ENCODE measurements at regions not wholly inside any gene's neighbourhood (a gene's known extent, or its start where the extent isn't known, plus 50 kb on each side); places are given as distances from the start of the nearest gene placed in this dataset.

GRCh38 chr1:83693427-83694126 lies 305.4 kb downstream of the TTLL7 start:
- no peak overlapping the region for H3K27ac Mint-ChIP-seq
- H3K4me3 Mint-ChIP-seq: no peak overlapping the region
- peaks cover 2% of the 10 kb centered on the region for H3K36me3 Mint-ChIP-seq (ENCODE audit: low read depth)
- peaks cover 8% of the 10 kb centered on the region for H3K4me1 Mint-ChIP-seq (ENCODE audit: low read depth)
- H3K27me3 Mint-ChIP-seq (ENCODE audit: low read depth): peaks cover 9% of the 10 kb centered on the region
- H3K9me3 Mint-ChIP-seq: peaks cover 13% of the 10 kb centered on the region

- Mint-ChIP-seq H3K36me3 (ENCODE audit: low read depth) (peaks cover 2% of the 10 kb centered on the region), H3K4me1 (ENCODE audit: low read depth) (peaks cover 8% of the 10 kb centered on the region), H3K27me3 (ENCODE audit: low read depth) (peaks cover 9% of the 10 kb centered on the region), H3K4me3 (peak overlapping the region; percentile 79), H3K9me3 (peaks cover 20% of the 10 kb centered on the region), H3K27ac (no peak overlapping the region)
These were observed 306.2 kb downstream of the TTLL7 start for GRCh38 chr1:83692524-83693381.

- Mint-ChIP-seq H3K4me1 (ENCODE audit: low read depth) (peaks cover 8% of the 10 kb centered on the region), H3K36me3 (ENCODE audit: low read depth) (peaks cover 2% of the 10 kb centered on the region), H3K27ac (no peak overlapping the region), H3K4me3 (no peak overlapping the region), H3K27me3 (ENCODE audit: low read depth) (peaks cover 9% of the 10 kb centered on the region), H3K9me3 (peaks cover 22% of the 10 kb centered on the region)
These were observed 306.9 kb downstream of the TTLL7 start for GRCh38 chr1:83691953-83692500.

- H3K36me3 Mint-ChIP-seq (ENCODE audit: low read depth): peaks cover 2% of the 10 kb centered on the region
- H3K9me3 Mint-ChIP-seq: peaks cover 22% of the 10 kb centered on the region
- no peak overlapping the region for H3K27ac Mint-ChIP-seq
- peaks cover 9% of the 10 kb centered on the region for H3K27me3 Mint-ChIP-seq (ENCODE audit: low read depth)
- no peak overlapping the region for H3K4me3 Mint-ChIP-seq
- H3K4me1 Mint-ChIP-seq (ENCODE audit: low read depth): peaks cover 8% of the 10 kb centered on the region
These were observed 308.7 kb downstream of the TTLL7 start for GRCh38 chr1:83689921-83690868.

- H3K27ac Mint-ChIP-seq: no peak overlapping the region
- H3K4me1 Mint-ChIP-seq (ENCODE audit: low read depth): no peaks in the 10 kb centered on the region
- H3K27me3 Mint-ChIP-seq (ENCODE audit: low read depth): no peaks in the 10 kb centered on the region
- no peak overlapping the region for H3K4me3 Mint-ChIP-seq
- H3K36me3 Mint-ChIP-seq (ENCODE audit: low read depth): no peaks in the 10 kb centered on the region
- H3K9me3 Mint-ChIP-seq: no peaks in the 10 kb centered on the region
These were observed 316.8 kb downstream of the TTLL7 start for GRCh38 chr1:83682132-83682531.

GRCh38 chr1:83676106-83676505 lies 322.8 kb downstream of the TTLL7 start:
- Mint-ChIP-seq H3K27me3 (ENCODE audit: low read depth) (peaks cover 4% of the 10 kb centered on the region), H3K4me1 (ENCODE audit: low read depth) (peaks cover 2% of the 10 kb centered on the region), H3K4me3 (no peak overlapping the region), H3K36me3 (ENCODE audit: low read depth) (no peaks in the 10 kb centered on the region), H3K27ac (no peak overlapping the region), H3K9me3 (no peaks in the 10 kb centered on the region)

- peaks cover 4% of the 10 kb centered on the region for H3K27me3 Mint-ChIP-seq (ENCODE audit: low read depth)
- no peak overlapping the region for H3K4me3 Mint-ChIP-seq
- H3K27ac Mint-ChIP-seq: no peak overlapping the region
- peaks cover 2% of the 10 kb centered on the region for H3K4me1 Mint-ChIP-seq (ENCODE audit: low read depth)
- H3K9me3 Mint-ChIP-seq: peaks cover 7% of the 10 kb centered on the region
- H3K36me3 Mint-ChIP-seq (ENCODE audit: low read depth): no peaks in the 10 kb centered on the region
These were observed 325.6 kb downstream of the TTLL7 start for GRCh38 chr1:83673312-83673711.

GRCh38 chr1:83671586-83671985 lies 327.3 kb downstream of the TTLL7 start:
- Mint-ChIP-seq H3K27ac (no peak overlapping the region), H3K36me3 (ENCODE audit: low read depth) (no peaks in the 10 kb centered on the region), H3K27me3 (ENCODE audit: low read depth) (peaks cover 4% of the 10 kb centered on the region), H3K4me3 (no peak overlapping the region), H3K9me3 (peaks cover 12% of the 10 kb centered on the region), H3K4me1 (ENCODE audit: low read depth) (peaks cover 2% of the 10 kb centered on the region)

- Mint-ChIP-seq H3K9me3 (peaks cover 12% of the 10 kb centered on the region), H3K4me3 (no peak overlapping the region), H3K27me3 (ENCODE audit: low read depth) (peaks cover 1% of the 10 kb centered on the region), H3K4me1 (ENCODE audit: low read depth) (peaks cover 2% of the 10 kb centered on the region), H3K27ac (no peak overlapping the region), H3K36me3 (ENCODE audit: low read depth) (no peaks in the 10 kb centered on the region)
These were observed 327.9 kb downstream of the TTLL7 start for GRCh38 chr1:83670909-83671565.

GRCh38 chr1:83641796-83642443 lies 357.0 kb downstream of the TTLL7 start:
- H3K4me1 Mint-ChIP-seq (ENCODE audit: low read depth): peaks cover 12% of the 10 kb centered on the region
- no peak overlapping the region for H3K4me3 Mint-ChIP-seq
- H3K27ac Mint-ChIP-seq: no peak overlapping the region
- peaks cover 3% of the 10 kb centered on the region for H3K27me3 Mint-ChIP-seq (ENCODE audit: low read depth)
- H3K9me3 Mint-ChIP-seq: no peaks in the 10 kb centered on the region
- H3K36me3 Mint-ChIP-seq (ENCODE audit: low read depth): no peaks in the 10 kb centered on the region

GRCh38 chr1:83641206-83641658 lies 357.7 kb downstream of the TTLL7 start:
- Mint-ChIP-seq H3K27me3 (ENCODE audit: low read depth) (peaks cover 3% of the 10 kb centered on the region), H3K4me3 (peak overlapping the region; percentile 35), H3K36me3 (ENCODE audit: low read depth) (no peaks in the 10 kb centered on the region), H3K4me1 (ENCODE audit: low read depth) (peaks cover 12% of the 10 kb centered on the region), H3K9me3 (no peaks in the 10 kb centered on the region), H3K27ac (no peak overlapping the region)

- no peak overlapping the region for H3K4me3 Mint-ChIP-seq
These were observed 359.1 kb downstream of the TTLL7 start for GRCh38 chr1:83639785-83640184.

GRCh38 chr1:83637586-83637985 lies 361.3 kb downstream of the TTLL7 start:
- Mint-ChIP-seq H3K36me3 (ENCODE audit: low read depth) (no peaks in the 10 kb centered on the region), H3K27me3 (ENCODE audit: low read depth) (peaks cover 3% of the 10 kb centered on the region), H3K9me3 (no peaks in the 10 kb centered on the region), H3K27ac (no peak overlapping the region), H3K4me1 (ENCODE audit: low read depth) (peaks cover 12% of the 10 kb centered on the region), H3K4me3 (no peak overlapping the region)

More at GRCh38 chr1:83639785-83640184, 359.1 kb downstream of the TTLL7 start:
- Mint-ChIP-seq H3K9me3 (no peaks in the 10 kb centered on the region), H3K27me3 (ENCODE audit: low read depth) (peaks cover 3% of the 10 kb centered on the region), H3K4me1 (ENCODE audit: low read depth) (peaks cover 12% of the 10 kb centered on the region), H3K27ac (no peak overlapping the region), H3K36me3 (ENCODE audit: low read depth) (no peaks in the 10 kb centered on the region)

All from T-helper 1 cell treated with Interleukin-12 subunit alpha and Interleukin-12 subunit beta and Interleukin-4 antibody, amounts not matched to agents 30 μg/mL and 1 μg/mL, for 36 hours (primary cell).